GM08714 (cell line): ENCODE measurements at regions not wholly inside any gene's neighbourhood (a gene's known extent, or its start where the extent isn't known, plus 50 kb on each side); places are given as distances from the start of the nearest gene placed in this dataset.

Experiments used
- H3K4me3 ChIP-seq: fragments of 200-500 bp; sonication (Bioruptor generic); 2 replicates; pipeline ENCODE4 v1.5.1; 2014; ENCODE audit warnings: mild to moderate bottlenecking, low read length, inconsistent platforms
- ZNF274 ChIP-seq: IDR thresholded peaks from 2 replicates; pipeline ENCODE4 v1.6.1; 2012; ENCODE audit warnings: mild to moderate bottlenecking, low read depth, low read length

DNA sequence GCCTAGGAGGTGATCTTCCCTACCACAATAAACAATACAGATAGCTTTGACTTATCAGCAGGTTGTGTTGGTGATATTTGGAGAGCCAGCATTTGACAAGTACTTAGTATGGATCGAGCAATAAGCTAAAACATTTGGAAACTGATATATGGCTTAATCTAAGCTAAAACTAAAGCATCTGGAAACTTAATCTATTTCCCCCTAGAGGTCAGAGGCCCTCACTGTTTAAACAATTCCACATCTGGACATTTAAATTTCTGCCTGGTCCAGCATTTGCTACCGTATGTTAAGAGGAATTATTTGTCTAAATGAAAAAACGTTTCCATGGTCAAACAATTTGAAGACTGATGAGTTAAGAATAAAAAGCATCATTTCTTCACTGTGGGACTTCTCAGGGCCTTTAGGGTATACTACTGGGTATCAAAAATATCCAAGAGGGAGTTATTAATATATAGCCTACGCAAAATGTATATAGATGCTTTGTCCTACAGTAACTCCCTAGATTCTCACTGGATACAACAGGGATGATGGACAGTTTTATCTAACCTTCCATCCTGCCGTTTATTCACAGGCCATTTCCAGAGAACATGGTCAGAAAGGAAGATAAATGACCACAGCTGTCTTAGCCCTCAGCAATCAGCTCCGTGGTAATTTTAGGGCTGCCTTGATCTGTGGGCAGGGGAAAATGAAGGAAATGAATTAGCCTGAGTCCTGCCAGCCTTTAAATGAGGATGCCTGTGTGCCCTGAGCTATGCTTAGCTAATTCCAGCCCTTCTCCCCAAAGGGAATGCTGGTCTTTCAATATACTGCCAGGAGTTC lies 135.4 kb upstream of the NUDT4 start:
- no peak overlapping the region for H3K4me3 ChIP-seq
- TF ChIP-seq ZNF274: no peak

DNA sequence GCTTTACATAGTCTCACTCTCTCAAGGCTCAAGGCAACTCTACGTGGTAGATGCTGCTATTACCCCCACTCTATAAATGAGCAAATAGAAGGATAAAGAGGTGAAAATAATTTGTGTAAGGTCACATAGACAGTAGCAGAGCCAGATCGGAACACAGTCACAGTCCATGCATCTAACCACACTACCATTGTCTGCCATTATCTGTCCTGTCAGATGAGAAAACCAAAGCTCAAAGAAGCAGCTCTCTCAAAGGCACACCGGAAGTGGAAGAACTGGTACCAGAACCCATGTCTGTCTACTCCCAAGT lies 134.4 kb upstream of the NUDT4 start:
- H3K4me3 ChIP-seq: no peak overlapping the region; the same call in 1 of the 2 replicates
- TF ChIP-seq ZNF274: no peak

DNA sequence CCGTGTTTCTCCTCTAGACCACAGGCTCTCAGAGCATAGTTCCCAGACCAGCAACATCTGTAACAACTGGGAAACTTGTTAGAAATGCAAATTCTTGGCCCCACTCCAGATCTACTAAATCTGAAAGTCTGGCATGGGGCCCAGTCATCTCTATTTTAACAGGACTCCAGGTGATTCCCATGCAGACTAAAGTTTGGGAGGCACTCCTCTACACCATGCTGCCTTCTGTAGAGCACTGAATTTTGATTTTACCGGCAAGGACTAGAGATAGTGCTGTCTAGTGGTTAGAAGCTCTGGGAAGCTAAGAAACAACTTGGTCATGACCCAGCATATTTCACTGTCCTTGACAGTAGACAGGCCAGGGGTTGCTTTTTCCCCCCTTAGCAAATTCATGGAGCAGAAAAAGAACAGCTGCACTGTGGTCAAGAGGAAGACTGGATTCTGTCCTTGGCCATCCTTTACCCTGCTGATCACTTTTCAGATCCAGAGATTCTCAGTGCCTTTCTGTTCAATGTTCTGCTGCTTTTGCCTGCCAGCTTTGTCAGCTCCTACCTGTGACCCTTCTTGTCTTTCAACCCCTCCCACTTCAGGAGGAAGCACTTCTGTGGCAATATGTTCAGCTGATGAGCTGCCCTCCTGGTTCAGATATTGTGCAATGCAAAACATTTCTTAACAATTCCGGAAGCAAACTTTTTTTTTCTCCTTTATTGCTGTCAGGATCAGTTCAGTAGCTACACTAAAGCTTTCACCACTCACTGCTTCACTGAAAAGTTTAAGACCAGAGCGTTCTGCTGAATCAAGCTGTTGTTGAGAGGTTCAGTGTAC lies 133.8 kb upstream of the NUDT4 start:
- TF ChIP-seq ZNF274: no peak
- H3K4me3 ChIP-seq: peak overlapping the region; percentile 33; the same call in 1 of the 2 replicates

DNA sequence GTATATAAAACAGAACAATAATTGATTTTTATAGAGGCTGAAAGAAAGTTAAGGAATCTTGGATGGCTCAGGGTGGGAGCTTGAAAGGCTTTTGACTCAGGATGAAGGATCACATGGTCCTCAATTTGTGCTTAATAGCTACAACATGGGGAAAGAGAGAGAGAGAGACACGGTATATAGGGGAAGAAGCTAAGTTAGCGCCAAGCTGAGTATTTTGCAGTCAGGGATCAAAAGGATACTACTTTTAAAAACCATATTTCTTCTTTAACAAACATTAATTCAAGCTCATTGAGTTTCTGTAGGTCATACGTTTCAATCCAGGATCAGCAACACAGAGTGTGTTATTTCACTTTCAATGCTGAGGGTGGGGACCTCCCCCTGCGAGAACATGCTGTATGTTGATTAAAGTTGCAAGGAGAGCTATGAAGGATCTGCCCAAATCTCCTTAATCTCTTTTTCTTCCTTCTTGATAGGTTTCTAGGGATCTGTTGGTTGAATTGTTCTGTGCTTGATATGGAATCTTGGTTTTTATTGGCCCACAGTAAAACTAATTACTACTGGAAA lies 133.1 kb upstream of the NUDT4 start:
- no peak for TF ChIP-seq ZNF274
- H3K4me3 ChIP-seq: peak overlapping the region; percentile 33; the same call in 1 of the 2 replicates

GRCh38 chr12:93245543-93245942 lies 132.2 kb upstream of the NUDT4 start:
- TF ChIP-seq ZNF274: no peak
- H3K4me3 ChIP-seq: no peak overlapping the region

- no peak overlapping the region for H3K4me3 ChIP-seq
- TF ChIP-seq ZNF274: no peak
These were observed 130.3 kb upstream of the NUDT4 start for GRCh38 chr12:93247313-93247991.

DNA sequence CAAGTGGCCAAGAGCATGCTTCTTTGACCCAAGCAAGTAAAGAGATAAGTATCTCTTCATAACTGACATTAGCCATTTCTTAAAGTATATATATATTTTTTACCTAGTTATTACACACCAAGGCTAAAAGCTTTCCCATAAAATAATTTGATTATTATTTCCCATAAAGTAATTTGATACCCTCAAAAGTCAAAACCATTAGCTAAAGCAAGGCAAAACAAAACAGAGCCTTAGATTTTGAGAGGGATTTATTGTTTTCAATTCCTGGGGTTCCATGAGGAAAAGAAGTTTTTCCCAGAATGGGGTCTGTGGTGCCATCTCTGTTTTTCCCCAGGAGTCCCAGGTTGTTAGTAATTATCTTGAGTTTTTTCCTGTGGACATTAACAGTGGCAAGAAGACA lies 125.5 kb upstream of the NUDT4 start:
- no peak for TF ChIP-seq ZNF274
- H3K4me3 ChIP-seq: no peak overlapping the region

GRCh38 chr12:93254911-93255310 lies 122.8 kb upstream of the NUDT4 start:
- TF ChIP-seq ZNF274: no peak
- H3K4me3 ChIP-seq: no peak overlapping the region

DNA sequence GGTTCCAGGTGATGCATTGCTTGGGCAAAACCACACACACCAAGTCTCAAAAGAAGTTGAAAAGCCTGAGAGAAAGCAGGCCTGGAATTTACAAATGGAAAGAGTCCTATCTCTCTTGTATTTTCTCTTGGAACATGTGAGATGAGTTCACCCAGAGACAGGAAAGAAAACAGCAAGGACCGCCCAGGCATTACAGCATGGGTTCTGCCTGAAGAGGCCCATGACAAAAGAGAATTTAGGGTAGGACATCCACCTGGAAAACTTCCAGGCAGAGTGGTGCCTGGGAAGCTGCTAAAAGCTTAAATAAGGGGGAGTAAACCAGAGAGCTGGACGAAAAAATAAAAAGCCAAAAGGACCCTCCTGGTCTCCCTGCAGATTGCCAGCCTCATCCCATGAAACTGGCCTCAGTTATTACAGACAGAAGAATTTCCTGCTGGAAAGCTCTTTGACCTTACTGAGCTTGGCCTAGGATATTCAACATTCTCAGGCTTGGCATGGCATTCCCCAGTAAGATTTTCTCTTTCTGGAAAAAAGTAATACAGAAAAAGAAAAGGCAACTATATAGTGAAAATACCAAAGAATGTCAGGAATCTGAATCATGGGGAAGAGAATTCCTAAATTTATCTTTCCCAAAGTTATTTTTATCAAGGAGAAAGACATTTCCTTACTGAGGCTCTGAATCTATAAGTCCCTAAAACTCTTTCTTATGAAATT lies 121.3 kb upstream of the NUDT4 start:
- no peak for TF ChIP-seq ZNF274

DNA sequence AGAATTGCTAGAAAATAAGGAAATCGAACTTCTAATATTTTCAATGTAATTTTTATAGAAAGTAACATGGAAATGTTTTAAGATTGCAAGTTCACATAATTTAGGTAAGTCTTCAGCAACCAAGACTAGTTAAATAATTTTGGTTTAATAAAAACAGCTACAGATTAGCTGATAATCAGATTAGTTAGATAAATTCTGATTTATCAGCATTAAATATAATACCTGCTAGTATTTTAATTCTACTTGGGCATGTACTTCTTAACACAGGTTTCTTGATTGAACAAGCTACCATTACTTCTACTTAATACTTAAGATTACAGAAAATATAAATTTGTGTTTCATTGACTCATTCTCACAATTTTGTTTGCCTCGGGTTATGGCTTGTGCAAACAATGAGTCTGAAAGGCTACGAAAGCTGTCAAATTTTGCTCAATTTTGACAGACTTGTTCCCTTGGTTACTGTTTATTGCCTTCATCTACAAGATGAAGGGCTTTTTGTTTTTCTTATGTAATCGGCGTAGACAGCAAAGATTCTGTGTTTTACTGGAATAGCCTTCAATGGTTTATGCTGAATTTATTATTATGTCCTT lies 116.1 kb upstream of the NUDT4 start:
- H3K4me3 ChIP-seq: no peak overlapping the region
- no peak for TF ChIP-seq ZNF274

More for the DNA sequence above, 121.3 kb upstream of the NUDT4 start:
- no peak overlapping the region for H3K4me3 ChIP-seq

- TF ChIP-seq ZNF274: no peak
- H3K4me3 ChIP-seq: no peak overlapping the region
These were observed 104.7 kb upstream of the NUDT4 start for GRCh38 chr12:93272997-93273396.

- no peak for TF ChIP-seq ZNF274
- no peak overlapping the region for H3K4me3 ChIP-seq
These were observed 103.7 kb upstream of the NUDT4 start for GRCh38 chr12:93273834-93274564.

DNA sequence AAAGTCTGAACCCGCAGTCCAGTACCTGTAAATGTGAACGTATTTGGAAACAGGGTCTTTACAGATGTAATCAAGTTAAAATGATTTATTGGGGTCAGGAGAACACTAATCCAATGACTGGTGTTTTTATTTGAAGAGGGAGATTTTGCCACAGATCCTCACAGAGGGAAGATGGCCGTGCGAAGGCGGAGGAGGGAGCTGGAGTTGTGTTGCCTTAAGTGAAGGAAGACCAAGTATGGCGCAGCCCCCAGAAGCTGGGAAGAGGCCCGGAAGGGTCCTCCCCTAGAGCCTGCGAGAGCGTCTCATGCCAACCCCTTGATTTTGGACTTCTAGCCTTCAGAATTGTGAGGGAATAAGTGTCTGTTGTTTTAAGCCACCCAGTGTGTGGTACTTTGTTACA lies 102.8 kb upstream of the NUDT4 start:
- TF ChIP-seq ZNF274: no peak
- no peak overlapping the region for H3K4me3 ChIP-seq
